ENCODE measurements at regions not wholly inside any gene's neighbourhood (a gene's known extent, or its start where the extent isn't known, plus 50 kb on each side); places are given as distances from the start of the nearest gene placed in this dataset.

- DNase-seq: no peak
These were observed 75.5 kb downstream of the HMX1 start for GRCh38 chr4:8796096-8796495.

GRCh38 chr4:8795140-8795539, 76.5 kb downstream of the HMX1 start:
- no peak for DNase-seq

- DNase-seq: no peak
These were observed 77.1 kb downstream of the HMX1 start for GRCh38 chr4:8794491-8794890.

- DNase-seq: no peak
These were observed 78.0 kb downstream of the HMX1 start for GRCh38 chr4:8793571-8794160.

- DNase-seq: no peak
These were observed 79.1 kb downstream of the HMX1 start for GRCh38 chr4:8792491-8792890.

GRCh38 chr4:8791609-8792008, 80.0 kb downstream of the HMX1 start:
- DNase-seq: no peak

- DNase-seq: no peak
These were observed 80.9 kb downstream of the HMX1 start for GRCh38 chr4:8790749-8791148.

- DNase-seq: no peak
These were observed 83.5 kb downstream of the HMX1 start for GRCh38 chr4:8788174-8788573.

- DNase-seq: no peak
These were observed 85.5 kb downstream of the HMX1 start for GRCh38 chr4:8786166-8786565.

GRCh38 chr4:8785656-8786142, 85.9 kb downstream of the HMX1 start:
- DNase-seq: no peak

- DNase-seq: no peak
These were observed 87.9 kb downstream of the HMX1 start for GRCh38 chr4:8783736-8784135.

GRCh38 chr4:8782135-8782534, 89.5 kb downstream of the HMX1 start:
- no peak for DNase-seq

GRCh38 chr4:8781641-8782040, 90.0 kb downstream of the HMX1 start:
- no peak for DNase-seq

- no peak for DNase-seq
These were observed 90.9 kb downstream of the HMX1 start for GRCh38 chr4:8780596-8781368.

- no peak for DNase-seq
These were observed 91.6 kb downstream of the HMX1 start for GRCh38 chr4:8780086-8780485.

GRCh38 chr4:8779490-8779932, 92.1 kb downstream of the HMX1 start:
- no peak for DNase-seq

GRCh38 chr4:8778760-8779159, 92.9 kb downstream of the HMX1 start:
- DNase-seq: no peak

GRCh38 chr4:8778291-8778690, 93.3 kb downstream of the HMX1 start:
- DNase-seq: no peak

- DNase-seq: no peak
These were observed 94.1 kb downstream of the HMX1 start for GRCh38 chr4:8777320-8778196.

GRCh38 chr4:8776366-8776765, 95.3 kb downstream of the HMX1 start:
- no peak for DNase-seq

GRCh38 chr4:8775751-8776355, 95.8 kb downstream of the HMX1 start:
- DNase-seq: no peak

GRCh38 chr4:8775121-8775520, 96.5 kb downstream of the HMX1 start:
- no peak for DNase-seq

GRCh38 chr4:8774071-8774470, 97.6 kb downstream of the HMX1 start:
- no peak for DNase-seq

All from activated CD4-positive, alpha-beta T cell treated with anti-CD3 and anti-CD28 coated beads, Interleukin-2, amount 50 U/mL, for 16 hours (primary cell).